Body of pancreas (tissue), 4 donors: ENCODE measurements at regions not wholly inside any gene's neighbourhood (a gene's known extent, or its start where the extent isn't known, plus 50 kb on each side); places are given as distances from the start of the nearest gene placed in this dataset.
"Not testable (repeated sequence)": the region's sequence is repeated elsewhere in the genome, so short reads cannot be mapped to it uniquely, and the experiment has no call there.

ENCODE experiments used
- ATAC-seq: fragments of 150-250 bp; one replicate; pipeline ENCODE4 v1.9.1; 2016
- DNase-seq, 4 donors: peaks; one replicate each; pipeline ENCODE4 v3.0.0-alpha.2; 2019
- H3K27ac ChIP-seq, 4 donors: fragments of 200-600 bp; sonication (generic); 1 replicate in 3 of 4; 2 replicates in 1 of 4; pipeline versions ENCODE4 v1.5.1 to v1.6.1; 2016 to 2019; ENCODE audit warnings: mild to moderate bottlenecking in 1 of 4, mixed read lengths in 1 of 4, moderate library complexity in 1 of 4
- H3K27me3 ChIP-seq, 2 donors: fragments of 200-600 bp; sonication (generic); one replicate each; pipeline ENCODE4 v1.6.0; 2016; ENCODE audit warnings: mild to moderate bottlenecking in 1 of 2
- H3K36me3 ChIP-seq, 2 donors: fragments of 200-600 bp; sonication (generic); replicated peaks in 1 of 2; 2 replicates each; pipeline ENCODE4 v1.5.1; 2016; ENCODE audit warnings: low read depth in 2 of 2; ENCODE audit not compliant: insufficient read depth in 1 of 2
- H3K4me1 ChIP-seq: fragments of 200-600 bp; sonication (generic); one replicate; pipeline ENCODE4 v1.6.0; 2016
- H3K4me3 ChIP-seq, 2 donors: fragments of 200-600 bp; sonication (generic); 1 replicate in 1 of 2; 2 replicates in 1 of 2; pipeline ENCODE4 v1.5.1; 2016 to 2019
- H3K9me3 ChIP-seq, 3 donors: fragments of 200-600 bp; sonication (generic); 1 replicate in 2 of 3; 2 replicates in 1 of 3; pipeline ENCODE4 v1.5.1; 2016
- WGBS, 2 donors: methylation state at CpG; one replicate each; pipeline ENCODE4 v1.1.5; 2017; 5-methylcytosine and 5-hydroxymethylcytosine counted together
- intact Hi-C: fragments of 100-400 bp; cut with DNase I; formaldehyde crosslinking; loops from one replicate; pipeline ENCODE4 v1.15.1; 2023

GRCh38 chr13:16050055-16050454 is 3131.6 kb downstream of the TUBA3C start:
- intact Hi-C loops, H3K4me1 ChIP-seq, H3K4me3 ChIP-seq, H3K27me3 ChIP-seq, H3K27ac ChIP-seq, H3K36me3 ChIP-seq, H3K9me3 ChIP-seq, ATAC-seq: not testable (repeated sequence)
- WGBS, 2 donors: 61 to 80% methylated on average over 2 to 4 of the region's 5 CpGs
- peak in 1 of 4 donors; percentile 14 for DNase-seq

GRCh38 chr13:16017494-16018009 is 3164.1 kb downstream of the TUBA3C start:
- H3K27me3 ChIP-seq, H3K36me3 ChIP-seq, H3K4me1 ChIP-seq, H3K4me3 ChIP-seq, ATAC-seq, H3K27ac ChIP-seq, intact Hi-C loops, H3K9me3 ChIP-seq, DNase-seq: not testable (repeated sequence)
- WGBS, 2 donors: 34 to 38% methylated on average over 5 of the region's 5 CpGs

- ATAC-seq, H3K4me1 ChIP-seq, intact Hi-C loops, H3K4me3 ChIP-seq, H3K9me3 ChIP-seq, H3K27me3 ChIP-seq, H3K27ac ChIP-seq, DNase-seq, H3K36me3 ChIP-seq: not testable (repeated sequence)
- WGBS, 2 donors: 11 to 14% methylated on average over 2 of the region's 2 CpGs
Measured at GRCh38 chr13:16008271-16008670, 3173.4 kb downstream of the TUBA3C start.
